Neural progenitor cell (in vitro differentiated cells): ENCODE measurements at regions not wholly inside any gene's neighbourhood (a gene's known extent, or its start where the extent isn't known, plus 50 kb on each side); places are given as distances from the start of the nearest gene placed in this dataset.

Experiments
- DNase-seq: peaks from one replicate; pipeline ENCODE4 v3.0.0-alpha.2; 2016; ENCODE audit warnings: low spot score
- H2AFZ ChIP-seq: fragments of 200-600 bp; sonication (generic); replicated peaks from 2 replicates; pipeline ENCODE4 v1.6.1; 2016; ENCODE audit warnings: antibody characterized with exemption
- H3F3A ChIP-seq: fragments of 200-600 bp; sonication (generic); 2 replicates; pipeline ENCODE4 v1.6.1; 2016; ENCODE audit warnings: antibody characterized with exemption, low read depth
- H3K27ac ChIP-seq: fragments of 200-600 bp; sonication (generic); 2 replicates; pipeline ENCODE4 v1.5.1; 2016; ENCODE audit warnings: mild to moderate bottlenecking
- H3K27me3 ChIP-seq: fragments of 200-600 bp; sonication (generic); 2 replicates; pipeline ENCODE4 v1.6.1; 2016; ENCODE audit warnings: mild to moderate bottlenecking, moderate library complexity
- H3K36me3 ChIP-seq: fragments of 200-600 bp; sonication (generic); 2 replicates; pipeline ENCODE4 v1.5.1; 2016
- H3K4me1 ChIP-seq: fragments of 200-600 bp; sonication (generic); 2 replicates; pipeline ENCODE4 v1.6.1; 2016; ENCODE audit warnings: mixed run types
- H3K4me2 ChIP-seq: fragments of 200-600 bp; sonication (generic); 2 replicates; pipeline ENCODE4 v1.6.1; 2016
- H3K4me3 ChIP-seq: fragments of 200-600 bp; sonication (generic); 2 replicates; pipeline ENCODE4 v1.5.1; 2016
- H3K79me2 ChIP-seq: fragments of 200-600 bp; sonication (generic); 2 replicates; pipeline ENCODE4 v1.6.1; 2016; ENCODE audit warnings: low read depth
- H3K9ac ChIP-seq: fragments of 200-600 bp; sonication (generic); 2 replicates; pipeline ENCODE4 v1.6.1; 2016
- H3K9me3 ChIP-seq: fragments of 200-600 bp; sonication (generic); 2 replicates; pipeline ENCODE4 v1.5.1; 2016; ENCODE audit warnings: low read depth
- H4K20me1 ChIP-seq: fragments of 200-600 bp; sonication (generic); 2 replicates; pipeline ENCODE4 v1.6.1; 2016; ENCODE audit warnings: low read depth
- H3K27ac Mint-ChIP-seq: 3 replicates; pipeline ENCODE4 v1.8.0; 2021; ENCODE audit warnings: mixed read lengths
- H3K27me3 Mint-ChIP-seq: 2 replicates; pipeline ENCODE4 v1.8.0; 2022; ENCODE audit warnings: low read depth, mild to moderate bottlenecking, inconsistent platforms, moderate library complexity, mixed read lengths; ENCODE audit not compliant: insufficient read depth
- H3K36me3 Mint-ChIP-seq: 3 replicates; pipeline ENCODE4 v1.8.0; 2021; ENCODE audit warnings: mixed read lengths
- H3K4me1 Mint-ChIP-seq: 3 replicates; pipeline ENCODE4 v1.8.0; 2021; ENCODE audit warnings: mixed read lengths
- H3K4me3 Mint-ChIP-seq: 3 replicates; pipeline ENCODE4 v1.8.0; 2021; ENCODE audit warnings: mild to moderate bottlenecking, moderate library complexity, mixed read lengths
- H3K9me3 Mint-ChIP-seq: 3 replicates; pipeline ENCODE4 v1.8.0; 2020; ENCODE audit warnings: mixed read lengths
- CTCF ChIP-seq: fragments of 200-600 bp; sonication (generic); IDR thresholded peaks from 2 replicates; pipeline ENCODE4 v1.5.1; 2017; ENCODE audit warnings: antibody characterized with exemption, mild to moderate bottlenecking
- EZH2 ChIP-seq: fragments of 200-600 bp; sonication (generic); IDR thresholded peaks from 2 replicates; pipeline ENCODE4 v1.6.1; 2017; ENCODE audit warnings: antibody characterized with exemption, mild to moderate bottlenecking, moderate library complexity
- EZH2phosphoT487 ChIP-seq: fragments of 200-600 bp; sonication (generic); IDR thresholded peaks from 2 replicates; pipeline ENCODE4 v1.6.1; 2017; ENCODE audit warnings: antibody characterized with exemption

- H3K79me2 ChIP-seq: no peaks in the 10 kb centered on the region
- no peaks in the 10 kb centered on the region for H3K4me1 Mint-ChIP-seq
- TF ChIP-seq EZH2phosphoT487 (no peak), EZH2 (no peak), CTCF (no peak)
- H4K20me1 ChIP-seq: no peaks in the 10 kb centered on the region
- H3K4me3 Mint-ChIP-seq: no peak overlapping the region
- DNase-seq: no peak
- H3K4me2 ChIP-seq: no peak overlapping the region
- no peak overlapping the region for H2AFZ ChIP-seq
- H3K9ac ChIP-seq: no peak overlapping the region
- H3K9me3 Mint-ChIP-seq: no peaks in the 10 kb centered on the region
- no peaks in the 10 kb centered on the region for H3F3A ChIP-seq
- H3K4me1 ChIP-seq: no peaks in the 10 kb centered on the region
- H3K4me3 ChIP-seq: no peak overlapping the region
- H3K27me3 ChIP-seq: no peaks in the 10 kb centered on the region
- no peaks in the 10 kb centered on the region for H3K9me3 ChIP-seq
- no peaks in the 10 kb centered on the region for H3K27me3 Mint-ChIP-seq
- no peak overlapping the region for H3K27ac ChIP-seq
- H3K36me3 ChIP-seq: no peaks in the 10 kb centered on the region
- H3K27ac Mint-ChIP-seq: no peak overlapping the region
- no peaks in the 10 kb centered on the region for H3K36me3 Mint-ChIP-seq
Observed at GRCh38 chr13:57036290-57036689, 104.4 kb upstream of the PRR20A start.

GRCh38 chr13:57044910-57045309, 95.8 kb upstream of the PRR20A start:
- Histone ChIP-seq H2AFZ (no peak overlapping the region), H3K79me2 (no peaks in the 10 kb centered on the region), H3K4me1 (no peaks in the 10 kb centered on the region), H3K36me3 (no peaks in the 10 kb centered on the region), H3F3A (no peaks in the 10 kb centered on the region), H3K9ac (no peak overlapping the region), H3K27me3 (no peaks in the 10 kb centered on the region), H3K4me2 (no peak overlapping the region), H3K9me3 (no peaks in the 10 kb centered on the region), H4K20me1 (no peaks in the 10 kb centered on the region), H3K27ac (no peak overlapping the region), H3K4me3 (no peak overlapping the region)
- Mint-ChIP-seq H3K4me3 (no peak overlapping the region), H3K36me3 (no peaks in the 10 kb centered on the region), H3K27me3 (peaks cover 5% of the 10 kb centered on the region), H3K9me3 (peaks cover 3% of the 10 kb centered on the region), H3K27ac (no peak overlapping the region), H3K4me1 (peaks cover 13% of the 10 kb centered on the region)
- TF ChIP-seq EZH2phosphoT487: no peak
- TF ChIP-seq EZH2: no peak
- no peak for TF ChIP-seq CTCF
- no peak for DNase-seq

- Mint-ChIP-seq H3K4me1 (peaks cover 13% of the 10 kb centered on the region), H3K27me3 (peaks cover 5% of the 10 kb centered on the region), H3K4me3 (no peak overlapping the region), H3K9me3 (peaks cover 3% of the 10 kb centered on the region), H3K36me3 (no peaks in the 10 kb centered on the region), H3K27ac (no peak overlapping the region)
- H3K36me3 ChIP-seq: no peaks in the 10 kb centered on the region
- peak; percentile 29 for DNase-seq
- no peak overlapping the region for H3K4me2 ChIP-seq
- H3K9ac ChIP-seq: no peak overlapping the region
- H3K27ac ChIP-seq: no peak overlapping the region
- no peaks in the 10 kb centered on the region for H3K9me3 ChIP-seq
- no peak overlapping the region for H2AFZ ChIP-seq
- TF ChIP-seq EZH2 (no peak), CTCF (no peak), EZH2phosphoT487 (no peak)
- H4K20me1 ChIP-seq: no peaks in the 10 kb centered on the region
- H3K4me1 ChIP-seq: no peaks in the 10 kb centered on the region
- no peaks in the 10 kb centered on the region for H3K27me3 ChIP-seq
- no peak overlapping the region for H3K4me3 ChIP-seq
- no peaks in the 10 kb centered on the region for H3F3A ChIP-seq
- no peaks in the 10 kb centered on the region for H3K79me2 ChIP-seq
Observed at GRCh38 chr13:57045826-57046546, 94.7 kb upstream of the PRR20A start.
